ENCODE measurements at regions not wholly inside any gene's neighbourhood (a gene's known extent, or its start where the extent isn't known, plus 50 kb on each side); places are given as distances from the start of the nearest gene placed in this dataset.

DNA sequence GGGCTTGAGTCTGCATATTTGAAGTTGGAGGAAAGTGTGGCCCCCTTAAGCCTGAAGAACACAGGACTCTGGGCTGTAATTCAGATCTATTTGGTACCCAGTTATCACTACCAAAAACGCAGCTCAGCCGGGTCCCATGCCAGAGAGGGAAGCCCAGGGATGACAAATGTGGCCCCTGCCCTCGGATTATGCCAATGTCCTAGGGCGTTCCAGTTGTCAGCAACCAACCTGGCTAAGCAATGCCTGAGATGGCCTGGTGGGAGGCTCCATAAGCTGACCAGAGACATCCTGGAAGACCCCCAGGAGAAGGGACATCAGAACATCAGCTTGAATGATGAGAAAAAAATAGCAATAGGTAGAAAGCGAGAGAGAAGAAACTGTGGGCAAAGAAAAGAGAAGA lies 79.6 kb upstream of the UQCRFS1 start:
- TF ChIP-seq MYBL2 (CRISPR knock-in tag; IDR thresholded peaks at IDR 0.05) (no peak), SP1 (CRISPR knock-in tag; conservative IDR thresholded peaks at IDR 0.05) (no peak), TEAD4 (CRISPR knock-in tag; IDR thresholded peaks at IDR 0.05) (no peak), MAX (CRISPR knock-in tag; IDR thresholded peaks at IDR 0.05) (no peak), IRF2 (CRISPR knock-in tag; IDR thresholded peaks at IDR 0.05; ENCODE audit: borderline replicate concordance, low read depth) (no peak), SMAD3 (CRISPR knock-in tag; IDR thresholded peaks at IDR 0.05; ENCODE audit: borderline replicate concordance) (no peak), NFYB (CRISPR knock-in tag; conservative IDR thresholded peaks at IDR 0.05; ENCODE audit: low read depth) (no peak), NR2C2 (CRISPR knock-in tag; IDR thresholded peaks at IDR 0.05) (no peak), HMGXB4 (CRISPR knock-in tag; IDR thresholded peaks at IDR 0.05) (no peak)
- TF ChIP-seq, protein P1, sequence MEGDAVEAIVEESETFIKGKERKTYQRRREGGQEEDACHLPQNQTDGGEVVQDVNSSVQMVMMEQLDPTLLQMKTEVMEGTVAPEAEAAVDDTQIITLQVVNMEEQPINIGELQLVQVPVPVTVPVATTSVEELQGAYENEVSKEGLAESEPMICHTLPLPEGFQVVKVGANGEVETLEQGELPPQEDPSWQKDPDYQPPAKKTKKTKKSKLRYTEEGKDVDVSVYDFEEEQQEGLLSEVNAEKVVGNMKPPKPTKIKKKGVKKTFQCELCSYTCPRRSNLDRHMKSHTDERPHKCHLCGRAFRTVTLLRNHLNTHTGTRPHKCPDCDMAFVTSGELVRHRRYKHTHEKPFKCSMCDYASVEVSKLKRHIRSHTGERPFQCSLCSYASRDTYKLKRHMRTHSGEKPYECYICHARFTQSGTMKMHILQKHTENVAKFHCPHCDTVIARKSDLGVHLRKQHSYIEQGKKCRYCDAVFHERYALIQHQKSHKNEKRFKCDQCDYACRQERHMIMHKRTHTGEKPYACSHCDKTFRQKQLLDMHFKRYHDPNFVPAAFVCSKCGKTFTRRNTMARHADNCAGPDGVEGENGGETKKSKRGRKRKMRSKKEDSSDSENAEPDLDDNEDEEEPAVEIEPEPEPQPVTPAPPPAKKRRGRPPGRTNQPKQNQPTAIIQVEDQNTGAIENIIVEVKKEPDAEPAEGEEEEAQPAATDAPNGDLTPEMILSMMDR (IDR thresholded peaks at IDR 0.05), result no peak
- TF ChIP-seq, protein P2, sequence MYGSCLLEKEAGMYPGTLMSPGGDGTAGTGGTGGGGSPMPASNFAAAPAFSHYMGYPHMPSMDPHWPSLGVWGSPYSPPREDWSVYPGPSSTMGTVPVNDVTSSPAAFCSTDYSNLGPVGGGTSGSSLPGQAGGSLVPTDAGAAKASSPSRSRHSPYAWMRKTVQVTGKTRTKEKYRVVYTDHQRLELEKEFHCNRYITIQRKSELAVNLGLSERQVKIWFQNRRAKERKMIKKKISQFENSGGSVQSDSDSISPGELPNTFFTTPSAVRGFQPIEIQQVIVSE (CRISPR knock-in tag; IDR thresholded peaks at IDR 0.05; ENCODE audit: borderline replicate concordance), result no peak
- TF ChIP-seq, protein P3, sequence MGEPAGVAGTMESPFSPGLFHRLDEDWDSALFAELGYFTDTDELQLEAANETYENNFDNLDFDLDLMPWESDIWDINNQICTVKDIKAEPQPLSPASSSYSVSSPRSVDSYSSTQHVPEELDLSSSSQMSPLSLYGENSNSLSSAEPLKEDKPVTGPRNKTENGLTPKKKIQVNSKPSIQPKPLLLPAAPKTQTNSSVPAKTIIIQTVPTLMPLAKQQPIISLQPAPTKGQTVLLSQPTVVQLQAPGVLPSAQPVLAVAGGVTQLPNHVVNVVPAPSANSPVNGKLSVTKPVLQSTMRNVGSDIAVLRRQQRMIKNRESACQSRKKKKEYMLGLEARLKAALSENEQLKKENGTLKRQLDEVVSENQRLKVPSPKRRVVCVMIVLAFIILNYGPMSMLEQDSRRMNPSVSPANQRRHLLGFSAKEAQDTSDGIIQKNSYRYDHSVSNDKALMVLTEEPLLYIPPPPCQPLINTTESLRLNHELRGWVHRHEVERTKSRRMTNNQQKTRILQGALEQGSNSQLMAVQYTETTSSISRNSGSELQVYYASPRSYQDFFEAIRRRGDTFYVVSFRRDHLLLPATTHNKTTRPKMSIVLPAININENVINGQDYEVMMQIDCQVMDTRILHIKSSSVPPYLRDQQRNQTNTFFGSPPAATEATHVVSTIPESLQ (CRISPR knock-in tag; IDR thresholded peaks at IDR 0.05), result no peak
- TF ChIP-seq, protein P4, sequence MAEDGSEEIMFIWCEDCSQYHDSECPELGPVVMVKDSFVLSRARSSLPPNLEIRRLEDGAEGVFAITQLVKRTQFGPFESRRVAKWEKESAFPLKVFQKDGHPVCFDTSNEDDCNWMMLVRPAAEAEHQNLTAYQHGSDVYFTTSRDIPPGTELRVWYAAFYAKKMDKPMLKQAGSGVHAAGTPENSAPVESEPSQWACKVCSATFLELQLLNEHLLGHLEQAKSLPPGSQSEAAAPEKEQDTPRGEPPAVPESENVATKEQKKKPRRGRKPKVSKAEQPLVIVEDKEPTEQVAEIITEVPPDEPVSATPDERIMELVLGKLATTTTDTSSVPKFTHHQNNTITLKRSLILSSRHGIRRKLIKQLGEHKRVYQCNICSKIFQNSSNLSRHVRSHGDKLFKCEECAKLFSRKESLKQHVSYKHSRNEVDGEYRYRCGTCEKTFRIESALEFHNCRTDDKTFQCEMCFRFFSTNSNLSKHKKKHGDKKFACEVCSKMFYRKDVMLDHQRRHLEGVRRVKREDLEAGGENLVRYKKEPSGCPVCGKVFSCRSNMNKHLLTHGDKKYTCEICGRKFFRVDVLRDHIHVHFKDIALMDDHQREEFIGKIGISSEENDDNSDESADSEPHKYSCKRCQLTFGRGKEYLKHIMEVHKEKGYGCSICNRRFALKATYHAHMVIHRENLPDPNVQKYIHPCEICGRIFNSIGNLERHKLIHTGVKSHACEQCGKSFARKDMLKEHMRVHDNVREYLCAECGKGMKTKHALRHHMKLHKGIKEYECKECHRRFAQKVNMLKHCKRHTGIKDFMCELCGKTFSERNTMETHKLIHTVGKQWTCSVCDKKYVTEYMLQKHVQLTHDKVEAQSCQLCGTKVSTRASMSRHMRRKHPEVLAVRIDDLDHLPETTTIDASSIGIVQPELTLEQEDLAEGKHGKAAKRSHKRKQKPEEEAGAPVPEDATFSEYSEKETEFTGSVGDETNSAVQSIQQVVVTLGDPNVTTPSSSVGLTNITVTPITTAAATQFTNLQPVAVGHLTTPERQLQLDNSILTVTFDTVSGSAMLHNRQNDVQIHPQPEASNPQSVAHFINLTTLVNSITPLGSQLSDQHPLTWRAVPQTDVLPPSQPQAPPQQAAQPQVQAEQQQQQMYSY (CRISPR knock-in tag; IDR thresholded peaks at IDR 0.05), result no peak

Data from WTC11 (cell line).